ENCODE measurements at regions not wholly inside any gene's neighbourhood (a gene's known extent, or its start where the extent isn't known, plus 50 kb on each side); places are given as distances from the start of the nearest gene placed in this dataset.
A peak's percentile ranks its signal among the peaks of the same experiment; 100 is the strongest.
"Not testable (repeated sequence)": the region's sequence is repeated elsewhere in the genome, so short reads cannot be mapped to it uniquely, and the experiment has no call there.

GRCh38 chr12:65725376-65725775, 98.9 kb upstream of the HMGA2 start:
- TF ChIP-seq FOSL2 (IDR thresholded peaks at IDR 0.05) (no peak), FOSL2 (CRISPR knock-in tag; IDR thresholded peaks at IDR 0.05) (0 out of 2 replicates have a peak, but pooled peaks have one; percentile 6), MYC (IDR thresholded peaks at IDR 0.05; ENCODE audit: borderline replicate concordance, low read length) (no peak)
- CTCF ChIA-PET = no interaction called here
- DNase-seq (ENCODE audit: low read depth in 1 of 2, low spot score in 1 of 2) (no peak), FAIRE-seq (no peak), ATAC-seq (no peak)
- POLR2A ChIA-PET = no interaction called here
- no peak overlapping the region for H3K27ac ChIP-seq
- H3K4me2 ChIP-seq = no peak overlapping the region
- no peak overlapping the region for H3K4me3 ChIP-seq
- H3K4me1 ChIP-seq = no peaks in the 10 kb centered on the region
- H3K9me3 ChIP-seq = no peaks in the 10 kb centered on the region
- WGBS (ENCODE audit: missing lambda C conversion rate) = 63% methylated on average over 2 of the region's 2 CpGs

DNA sequence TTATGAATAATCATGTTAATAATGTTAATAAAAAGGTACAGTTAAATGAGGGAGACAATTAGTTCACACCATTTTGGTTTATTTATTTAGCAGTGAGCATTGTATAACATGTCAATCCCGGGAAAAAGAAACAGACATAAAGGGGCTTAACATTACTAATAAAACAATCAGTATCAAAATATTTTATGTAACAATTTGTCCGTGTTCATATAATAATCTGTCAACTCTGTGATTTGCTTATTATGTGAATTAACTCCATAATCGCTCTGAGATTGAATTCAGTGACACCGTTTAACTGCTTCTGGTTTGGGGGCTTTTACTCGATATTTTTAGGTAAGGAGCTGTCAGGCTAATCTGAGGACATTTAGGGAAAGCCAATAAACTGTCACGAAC, 95.8 kb upstream of the HMGA2 start:
- no peaks in the 10 kb centered on the region for H3K4me1 ChIP-seq
- WGBS (ENCODE audit: missing lambda C conversion rate) = 58% methylated on average over 6 of the region's 6 CpGs
- H3K4me2 ChIP-seq = no peak overlapping the region
- FAIRE-seq (no peak), DNase-seq (ENCODE audit: low read depth in 1 of 2, low spot score in 1 of 2) (no peak), ATAC-seq (no peak)
- POLR2A ChIA-PET = no interaction called here
- TF ChIP-seq POLR2A (IDR thresholded peaks at IDR 0.05; ENCODE audit: low read length) = no peak
- no peak for TF ChIP-seq MYC (IDR thresholded peaks at IDR 0.05; ENCODE audit: borderline replicate concordance, low read length)
- no peak for TF ChIP-seq BCL3 (IDR thresholded peaks at IDR 0.05)
- TF ChIP-seq HDAC2 (IDR thresholded peaks at IDR 0.05) = no peak
- TF ChIP-seq CHD4 (IDR thresholded peaks at IDR 0.05; ENCODE audit: borderline replicate concordance) = no peak
- no peak for TF ChIP-seq CEBPB (IDR thresholded peaks at IDR 0.05)
- no peak for TF ChIP-seq TFCP2L1 (CRISPR knock-in tag; IDR thresholded peaks at IDR 0.05)
- H3K9me3 ChIP-seq = no peaks in the 10 kb centered on the region
- no peak overlapping the region for H3K27ac ChIP-seq
- CTCF ChIA-PET = interaction anchor here (0.9 kb wide), 1 partner anchor 126 kb away, joined by 3 read pairs; no protein-coding TSS in a partner anchor
- H3K4me3 ChIP-seq = no peak overlapping the region

DNA sequence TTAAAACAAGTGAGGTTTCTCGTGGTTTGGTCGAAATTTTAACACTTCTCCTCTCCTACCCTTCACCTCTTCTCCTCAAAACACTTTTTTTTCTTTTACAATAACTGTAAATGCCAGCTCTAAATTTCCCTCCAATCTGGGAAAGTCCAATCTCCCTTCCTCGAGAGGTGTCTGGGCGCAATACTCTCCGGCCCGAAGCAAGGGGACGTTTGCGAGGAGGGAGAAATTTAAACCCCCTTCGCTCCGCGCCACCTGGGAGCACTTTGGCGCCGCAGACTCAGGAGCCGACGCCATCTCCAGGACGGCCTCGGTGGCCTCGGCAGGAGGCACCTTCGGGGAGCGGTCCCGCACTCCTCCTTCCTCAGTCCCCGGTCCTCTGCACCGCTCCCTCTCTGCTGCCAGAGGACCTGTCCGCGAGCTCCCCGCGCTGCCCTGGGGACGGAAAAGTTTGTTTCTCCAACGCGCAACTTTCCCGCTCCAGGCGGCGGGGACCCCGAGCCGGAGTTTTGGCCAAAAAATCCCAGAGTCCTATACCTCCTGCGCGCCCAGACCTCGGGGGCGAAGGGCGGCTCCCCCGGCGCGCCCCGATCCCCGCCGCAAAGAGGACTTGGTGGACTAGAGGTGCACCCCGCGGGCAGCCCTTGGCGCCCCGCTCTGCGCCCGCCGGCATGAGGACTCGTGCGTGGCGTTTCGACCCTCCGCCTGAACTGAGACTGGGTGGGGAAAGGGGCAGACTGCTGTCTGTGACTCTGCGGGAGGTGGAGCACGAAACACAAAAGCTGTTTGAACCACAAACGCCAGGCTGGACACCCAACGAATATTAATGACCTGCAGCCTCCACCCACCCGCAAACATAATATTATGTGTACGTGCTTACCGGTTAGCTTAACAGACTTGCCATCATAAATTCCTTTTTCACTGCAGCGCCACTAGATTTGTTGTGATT, 95.2 kb upstream of the HMGA2 start:
- no peak for ATAC-seq
- H3K4me1 ChIP-seq = no peaks in the 10 kb centered on the region
- TF ChIP-seq E2F6 (IDR thresholded peaks at IDR 0.05; ENCODE audit: borderline replicate concordance, low read depth) = no peak
- no peak for TF ChIP-seq SREBF2 (IDR thresholded peaks at IDR 0.05)
- no peak for FAIRE-seq
- no peak overlapping the region for H3K4me3 ChIP-seq
- ChIA-PET CTCF (interaction anchor here (0.9 kb wide), 1 partner anchor 127 kb away, joined by 3 read pairs; no protein-coding TSS in a partner anchor), POLR2A (no interaction called here)
- no peak overlapping the region for H3K4me2 ChIP-seq
- DNase-seq (ENCODE audit: low read depth in 1 of 2, low spot score in 1 of 2) = no peak
- H3K27ac ChIP-seq = no peak overlapping the region
- no peaks in the 10 kb centered on the region for H3K9me3 ChIP-seq
- WGBS (ENCODE audit: missing lambda C conversion rate) = 88% methylated on average over 66 of the region's 66 CpGs

DNA sequence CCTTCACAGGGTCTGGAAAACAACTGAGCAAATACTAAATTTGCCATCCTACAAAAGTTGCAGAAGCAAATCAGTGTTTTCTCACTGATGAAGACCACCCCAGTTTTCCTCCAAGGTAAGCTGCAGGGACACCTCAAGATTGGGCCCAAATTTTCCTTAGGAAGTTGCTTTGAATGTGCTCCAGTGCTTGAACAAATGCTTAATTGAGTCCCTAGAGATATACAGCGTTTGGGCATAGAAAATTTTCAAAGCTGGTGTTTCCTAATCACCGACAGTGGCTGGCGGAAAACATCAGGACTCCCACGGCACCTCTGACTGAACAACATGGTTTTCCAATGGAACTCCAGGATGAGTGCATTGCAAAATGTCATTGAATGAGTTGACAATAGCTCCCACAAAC, 92.5 kb upstream of the HMGA2 start:
- Histone ChIP-seq H3K4me3 (no peak overlapping the region), H3K9me3 (no peaks in the 10 kb centered on the region), H3K4me2 (no peak overlapping the region), H3K4me1 (no peaks in the 10 kb centered on the region), H3K27ac (no peak overlapping the region)
- DNase-seq (ENCODE audit: low read depth in 1 of 2, low spot score in 1 of 2) (no peak), FAIRE-seq (no peak), ATAC-seq (no peak)
- WGBS (ENCODE audit: missing lambda C conversion rate) = 78% methylated on average over 4 of the region's 4 CpGs
- CTCF ChIA-PET = interaction anchor here (0.8 to 1.5 kb wide), 3 partner anchors 10 to 122 kb away, joined by 3 read pairs; no protein-coding TSS in a partner anchor
- TF ChIP-seq E2F6 (IDR thresholded peaks at IDR 0.05; ENCODE audit: borderline replicate concordance, low read depth) = no peak
- TF ChIP-seq NR3C1 (IDR thresholded peaks at IDR 0.05) = no peak
- TF ChIP-seq CHD4 (IDR thresholded peaks at IDR 0.05; ENCODE audit: borderline replicate concordance) = no peak
- TF ChIP-seq ZC3H11A (IDR thresholded peaks at IDR 0.05) = no peak
- no peak for TF ChIP-seq BHLHE40 (IDR thresholded peaks at IDR 0.05; ENCODE audit: low read depth, low read length)
- TF ChIP-seq, protein P1, sequence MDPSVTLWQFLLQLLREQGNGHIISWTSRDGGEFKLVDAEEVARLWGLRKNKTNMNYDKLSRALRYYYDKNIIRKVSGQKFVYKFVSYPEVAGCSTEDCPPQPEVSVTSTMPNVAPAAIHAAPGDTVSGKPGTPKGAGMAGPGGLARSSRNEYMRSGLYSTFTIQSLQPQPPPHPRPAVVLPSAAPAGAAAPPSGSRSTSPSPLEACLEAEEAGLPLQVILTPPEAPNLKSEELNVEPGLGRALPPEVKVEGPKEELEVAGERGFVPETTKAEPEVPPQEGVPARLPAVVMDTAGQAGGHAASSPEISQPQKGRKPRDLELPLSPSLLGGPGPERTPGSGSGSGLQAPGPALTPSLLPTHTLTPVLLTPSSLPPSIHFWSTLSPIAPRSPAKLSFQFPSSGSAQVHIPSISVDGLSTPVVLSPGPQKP (IDR thresholded peaks at IDR 0.05; ENCODE audit: low read depth, low read length) = no peak
- POLR2A ChIA-PET = interaction anchor here (1.1 kb wide), 1 partner anchor 10 kb away, joined by 3 read pairs; no protein-coding TSS in a partner anchor

DNA sequence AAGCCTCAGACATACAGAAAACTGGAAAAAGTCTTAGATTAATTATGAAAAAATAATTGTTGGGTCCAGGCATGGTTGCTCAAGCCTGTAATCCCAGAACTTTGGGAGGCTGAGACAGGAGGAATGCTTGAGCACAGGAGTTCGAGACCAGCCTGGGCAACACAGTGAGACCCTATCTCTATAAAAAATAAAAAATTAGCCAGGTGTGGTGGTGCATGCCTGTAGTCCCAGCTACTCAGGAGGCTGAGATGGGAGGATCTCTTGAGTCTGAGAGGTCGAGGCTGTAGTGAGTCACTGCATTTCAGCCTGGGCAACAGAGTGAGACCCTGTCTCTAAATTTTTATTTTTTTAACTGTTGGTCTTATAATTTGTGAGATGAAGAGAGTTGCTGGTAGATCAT, 90.6 kb upstream of the HMGA2 start:
- H3K27ac ChIP-seq; FAIRE-seq; POLR2A ChIA-PET; ATAC-seq; H3K4me2 ChIP-seq; H3K4me3 ChIP-seq; DNase-seq (ENCODE audit: low read depth in 1 of 2, low spot score in 1 of 2); H3K4me1 ChIP-seq; H3K9me3 ChIP-seq: not testable (repeated sequence)
- 34% methylated on average over 2 of the region's 2 CpGs for WGBS (ENCODE audit: missing lambda C conversion rate)
- CTCF ChIA-PET = interaction anchor here (0.6 kb wide), 1 partner anchor 60 kb away, joined by 3 read pairs; no protein-coding TSS in a partner anchor

Measured in A549 (cell line).